Activated B cell treated with CpG ODN at 0.5 μM for 24 hours (primary cell): ENCODE measurements at regions not wholly inside any gene's neighbourhood (a gene's known extent, or its start where the extent isn't known, plus 50 kb on each side); places are given as distances from the start of the nearest gene placed in this dataset.

Experiments
- ATAC-seq: fragments of 200-7000 bp; cut with Tn5 transposase; one replicate; pipeline ENCODE4 v1.10.0; 2021; ENCODE audit warnings: low read depth, mild to moderate bottlenecking, moderate library complexity
- CTCF ChIA-PET: fragments of 350-600 bp; sonication (Branson Sonifier 250); formaldehyde crosslinking; loops from one replicate; lab custom pipeline; 2021; ENCODE audit warnings: antibody characterized with exemption; lab: Charles Lee
- POLR2A ChIA-PET: fragments of 350-600 bp; sonication (Branson Sonifier 250); formaldehyde crosslinking; loops from one replicate; lab custom pipeline; 2021; ENCODE audit warnings: antibody characterized with exemption; lab: Charles Lee
- DNase-seq: peaks from one replicate; pipeline ENCODE4 v3.0.0; 2022
- H3K27ac Mint-ChIP-seq: one replicate; pipeline ENCODE4 v1.8.0; 2020; ENCODE audit warnings: mixed read lengths
- H3K27me3 Mint-ChIP-seq: one replicate; pipeline ENCODE4 v1.8.0; 2021; ENCODE audit warnings: mixed read lengths
- H3K36me3 Mint-ChIP-seq: one replicate; pipeline ENCODE4 v1.8.0; 2021; ENCODE audit warnings: low read depth, mixed read lengths
- H3K4me1 Mint-ChIP-seq: one replicate; pipeline ENCODE4 v1.8.0; 2021; ENCODE audit warnings: mixed read lengths
- H3K4me3 Mint-ChIP-seq: one replicate; pipeline ENCODE4 v1.8.0; 2020; ENCODE audit warnings: mild to moderate bottlenecking, mixed read lengths
- H3K9me3 Mint-ChIP-seq: one replicate; pipeline ENCODE4 v1.8.0; 2020; ENCODE audit warnings: mixed read lengths
- CTCF ChIP-seq: fragments of 200-600 bp; IDR thresholded peaks from one replicate; pipeline ENCODE4 v1.8.0; 2022; ENCODE audit warnings: antibody characterized with exemption, mild to moderate bottlenecking
- intact Hi-C: fragments of 100-400 bp; cut with micrococcal nuclease; formaldehyde crosslinking; loops from one replicate; pipeline ENCODE4 v1.15.1; 2024

- Mint-ChIP-seq H3K27me3 (peaks cover 13% of the 10 kb centered on the region), H3K27ac (no peak overlapping the region), H3K4me3 (no peak overlapping the region), H3K9me3 (peaks cover 2% of the 10 kb centered on the region), H3K4me1 (no peaks in the 10 kb centered on the region), H3K36me3 (no peaks in the 10 kb centered on the region)
- DNase-seq (no peak), ATAC-seq (no peak)
- ChIA-PET POLR2A (no interaction called here), CTCF (no interaction called here)
- no peak for TF ChIP-seq CTCF
- intact Hi-C loops = no loop called here
Observed at GRCh38 chr21:41029571-41029970, 138.4 kb upstream of the BACE2 start.

GRCh38 chr21:41031701-41032220 lies 136.2 kb upstream of the BACE2 start:
- intact Hi-C loops = no loop called here
- Mint-ChIP-seq H3K4me3 (no peak overlapping the region), H3K4me1 (no peaks in the 10 kb centered on the region), H3K36me3 (no peaks in the 10 kb centered on the region), H3K27me3 (peaks cover 13% of the 10 kb centered on the region), H3K27ac (no peak overlapping the region), H3K9me3 (peaks cover under 1% of the 10 kb centered on the region)
- DNase-seq = no peak
- ChIA-PET CTCF (no interaction called here), POLR2A (no interaction called here)
- no peak for TF ChIP-seq CTCF
- ATAC-seq = no peak

GRCh38 chr21:41032541-41032940 lies 135.4 kb upstream of the BACE2 start:
- POLR2A ChIA-PET = no interaction called here
- ATAC-seq = no peak

GRCh38 chr21:41037212-41037611 lies 130.7 kb upstream of the BACE2 start:
- Mint-ChIP-seq H3K27me3 (peaks cover 12% of the 10 kb centered on the region), H3K9me3 (no peaks in the 10 kb centered on the region), H3K27ac (no peak overlapping the region), H3K4me1 (no peaks in the 10 kb centered on the region), H3K4me3 (no peak overlapping the region), H3K36me3 (no peaks in the 10 kb centered on the region)
- ChIA-PET CTCF (no interaction called here), POLR2A (no interaction called here)
- DNase-seq (no peak), ATAC-seq (no peak)
- intact Hi-C loops = no loop called here
- no peak for TF ChIP-seq CTCF

More at GRCh38 chr21:41032541-41032940, 135.4 kb upstream of the BACE2 start:
- no peaks in the 10 kb centered on the region for H3K4me1 Mint-ChIP-seq
- no peak overlapping the region for H3K4me3 Mint-ChIP-seq
- DNase-seq = no peak
- no peaks in the 10 kb centered on the region for H3K9me3 Mint-ChIP-seq
- intact Hi-C loops = no loop called here
- no peak for TF ChIP-seq CTCF
- peaks cover 13% of the 10 kb centered on the region for H3K27me3 Mint-ChIP-seq
- H3K36me3 Mint-ChIP-seq = no peaks in the 10 kb centered on the region
- no peak overlapping the region for H3K27ac Mint-ChIP-seq
- CTCF ChIA-PET = no interaction called here

- Mint-ChIP-seq H3K27me3 (peaks cover 5% of the 10 kb centered on the region), H3K9me3 (no peaks in the 10 kb centered on the region), H3K4me3 (no peak overlapping the region), H3K36me3 (no peaks in the 10 kb centered on the region), H3K27ac (no peak overlapping the region), H3K4me1 (no peaks in the 10 kb centered on the region)
- no peak for ATAC-seq
- no peak for DNase-seq
- POLR2A ChIA-PET = no interaction called here
- intact Hi-C loops = no loop called here
- CTCF ChIA-PET = no interaction called here
- TF ChIP-seq CTCF = no peak
Observed at GRCh38 chr21:41037936-41038335, 130.0 kb upstream of the BACE2 start.
